IMR-90 (cell line): ENCODE measurements at regions not wholly inside any gene's neighbourhood (a gene's known extent, or its start where the extent isn't known, plus 50 kb on each side); places are given as distances from the start of the nearest gene placed in this dataset.

Experiments used
- ATAC-seq: fragments of 200-7000 bp; cut with Tn5 transposase; 2 replicates; pipeline ENCODE4 v1.9.1; 2020; ENCODE audit warnings: low read depth, mild to moderate bottlenecking, moderate library complexity
- BruUV-seq: library from RNA; stranded (reverse); fragments of 400-500 nt; replicated peaks from 2 replicates; lab custom pipeline; 2021; lab: Mats Ljungman, UMichigan
- CTCF ChIA-PET: fragments of 300-600 bp; formaldehyde crosslinking; extraction: SDS; loops from one replicate; lab custom pipeline; 2021; ENCODE audit warnings: antibody characterized with exemption; lab: Yijun Ruan, JAX
- POLR2A ChIA-PET: fragments of 300-600 bp; sonication (Branson Sonifier 250); formaldehyde crosslinking; loops from one replicate; lab custom pipeline; 2022; ENCODE audit warnings: antibody characterized with exemption; ENCODE audit not compliant: unreplicated experiment; lab: Charles Lee
- DNase-seq: peaks from one replicate; pipeline ENCODE4 v3.0.0; 2013
- H2AFZ ChIP-seq: replicated peaks from 2 replicates; pipeline ENCODE3; 2013; ENCODE audit warnings: low read length, mild to moderate bottlenecking; ENCODE audit not compliant: poor library complexity
- H2AK5ac ChIP-seq: 2 replicates; pipeline ENCODE4 v1.6.1; 2013; ENCODE audit warnings: low read depth, low read length, inconsistent platforms
- H2AK9ac ChIP-seq: replicated peaks from 2 replicates; pipeline ENCODE3; 2013; ENCODE audit warnings: mild to moderate bottlenecking, low read depth, low read length, moderate library complexity; ENCODE audit not compliant: poor library complexity
- H2BK120ac ChIP-seq: 2 replicates; pipeline ENCODE4 v1.6.1; 2013; ENCODE audit warnings: low read depth, low read length, inconsistent platforms
- H2BK15ac ChIP-seq: 3 replicates; pipeline ENCODE4 v1.6.1; 2013; ENCODE audit warnings: low read depth, low read length, inconsistent platforms
- H2BK20ac ChIP-seq: 2 replicates; pipeline ENCODE4 v1.6.1; 2013; ENCODE audit warnings: low read depth, mild to moderate bottlenecking, inconsistent platforms, low read length, moderate library complexity
- H2BK5ac ChIP-seq: 2 replicates; pipeline ENCODE4 v1.6.1; 2013; ENCODE audit warnings: mild to moderate bottlenecking, low read depth, low read length, inconsistent platforms; ENCODE audit not compliant: poor library complexity, severe bottlenecking
- H3K14ac ChIP-seq: replicated peaks from 2 replicates; pipeline ENCODE4 v1.6.1; 2013; ENCODE audit warnings: low read depth, low read length, inconsistent platforms
- H3K18ac ChIP-seq: 2 replicates; pipeline ENCODE4 v1.6.1; 2013; ENCODE audit warnings: low read depth, low read length, control low read depth
- H3K23ac ChIP-seq: 2 replicates; pipeline ENCODE4 v1.6.1; 2013; ENCODE audit warnings: low read depth, low read length, inconsistent platforms
- H3K27ac ChIP-seq: 2 replicates; pipeline ENCODE4 v1.5.1; 2013; ENCODE audit warnings: mild to moderate bottlenecking, control low read depth, low read length; ENCODE audit not compliant: insufficient read depth
- H3K27me3 ChIP-seq: 2 replicates; pipeline ENCODE4 v1.6.1; 2013; ENCODE audit warnings: low read length; ENCODE audit not compliant: control insufficient read depth, insufficient read depth
- H3K36me3 ChIP-seq: 2 replicates; pipeline ENCODE4 v1.6.1; 2013; ENCODE audit warnings: low read length, mixed read lengths; ENCODE audit not compliant: control insufficient read depth, insufficient read depth
- H3K4ac ChIP-seq: 2 replicates; pipeline ENCODE4 v1.6.1; 2013; ENCODE audit warnings: low read depth, low read length, inconsistent platforms
- H3K4me1 ChIP-seq: 2 replicates; pipeline ENCODE4 v1.6.1; 2013; ENCODE audit warnings: low read length, mixed read lengths; ENCODE audit not compliant: control insufficient read depth, insufficient read depth
- H3K4me2 ChIP-seq: 2 replicates; pipeline ENCODE4 v1.6.1; 2013; ENCODE audit warnings: low read depth, mild to moderate bottlenecking, control low read depth, low read length, moderate library complexity
- H3K4me3 ChIP-seq: 2 replicates; pipeline ENCODE4 v1.5.1; 2013; ENCODE audit warnings: low read depth, mild to moderate bottlenecking, control low read depth, low read length, moderate library complexity; ENCODE audit not compliant: insufficient read depth
- H3K56ac ChIP-seq: 2 replicates; pipeline ENCODE4 v1.6.1; 2013; ENCODE audit warnings: low read length, inconsistent platforms; ENCODE audit not compliant: insufficient read depth; ENCODE audit errors: extremely low read depth
- H3K79me1 ChIP-seq, 2 experiments: 2 replicates each; pipeline ENCODE4 v1.6.1; 2013; ENCODE audit warnings: low read length in 2 of 2, inconsistent platforms in 1 of 2, low read depth in 1 of 2
- H3K9ac ChIP-seq: 2 replicates; pipeline ENCODE4 v1.6.1; 2013; ENCODE audit warnings: low read depth, low read length, control low read depth
- H3K9me1 ChIP-seq: 2 replicates; pipeline ENCODE4 v1.6.1; 2013; ENCODE audit warnings: low read length, inconsistent platforms; ENCODE audit not compliant: insufficient read depth
- H3K9me3 ChIP-seq: 2 replicates; pipeline ENCODE4 v1.6.1; 2013; ENCODE audit warnings: low read length; ENCODE audit not compliant: control insufficient read depth, insufficient read depth
- H4K20me1 ChIP-seq: 2 replicates; pipeline ENCODE4 v1.6.1; 2013; ENCODE audit warnings: low read length, inconsistent platforms; ENCODE audit not compliant: insufficient read depth
- H4K5ac ChIP-seq: 2 replicates; pipeline ENCODE4 v1.6.1; 2013; ENCODE audit warnings: mild to moderate bottlenecking, low read depth, low read length, control low read depth
- H4K8ac ChIP-seq, 2 experiments: 2 replicates each; pipeline ENCODE4 v1.6.1; 2013; ENCODE audit warnings: low read depth in 2 of 2, low read length in 2 of 2, control low read depth in 1 of 2, inconsistent platforms in 1 of 2
- H4K91ac ChIP-seq: 2 replicates; pipeline ENCODE4 v1.6.1; 2013; ENCODE audit warnings: low read depth, low read length, inconsistent platforms; ENCODE audit not compliant: insufficient read depth
- BHLHE40 ChIP-seq: fragments of 150-350 bp; IDR thresholded peaks from 2 replicates; pipeline ENCODE4 v1.6.1; 2016; ENCODE audit warnings: mild to moderate bottlenecking, low read depth, low read length
- CEBPB ChIP-seq: IDR thresholded peaks from 2 replicates; pipeline ENCODE4 v1.6.1; 2012; ENCODE audit warnings: low read depth, low read length, improper control_type of control experiment
- CHD1 ChIP-seq: IDR thresholded peaks from 2 replicates; pipeline ENCODE4 v1.6.1; 2012; ENCODE audit warnings: low read depth, low read length, improper control_type of control experiment
- CTCF ChIP-seq: conservative IDR thresholded peaks from 2 replicates; pipeline ENCODE4 v1.5.1; 2012; ENCODE audit warnings: mild to moderate bottlenecking, low read depth, low read length, improper control_type of control experiment
- ELK1 ChIP-seq: fragments of 150-350 bp; IDR thresholded peaks from 2 replicates; pipeline ENCODE4 v1.6.1; 2016; ENCODE audit warnings: low read depth, mild to moderate bottlenecking, low read length, moderate library complexity, borderline replicate concordance
- FOS ChIP-seq: fragments of 150-350 bp; IDR thresholded peaks from 2 replicates; pipeline ENCODE4 v1.6.1; 2016; ENCODE audit warnings: low read depth, low read length
- MAFK ChIP-seq: IDR thresholded peaks from 2 replicates; pipeline ENCODE4 v1.6.1; 2012; ENCODE audit warnings: low read depth, low read length, improper control_type of control experiment
- MAZ ChIP-seq: IDR thresholded peaks from 2 replicates; pipeline ENCODE4 v1.6.1; 2012; ENCODE audit warnings: low read depth, mild to moderate bottlenecking, low read length, improper control_type of control experiment, moderate library complexity, borderline replicate concordance
- NFE2L2 ChIP-seq: fragments of 150-350 bp; IDR thresholded peaks from 2 replicates; pipeline ENCODE4 v1.6.1; 2016; ENCODE audit warnings: low read depth, mild to moderate bottlenecking, low read length
- POLR2A ChIP-seq: IDR thresholded peaks from 2 replicates; pipeline ENCODE4 v1.6.1; 2012; ENCODE audit warnings: mild to moderate bottlenecking, low read depth, low read length
- RCOR1 ChIP-seq: IDR thresholded peaks from 2 replicates; pipeline ENCODE4 v1.6.1; 2012; ENCODE audit warnings: mild to moderate bottlenecking, low read length, improper control_type of control experiment; ENCODE audit not compliant: insufficient replicate concordance
- RFX5 ChIP-seq: IDR thresholded peaks from 2 replicates; pipeline ENCODE4 v1.8.0; 2012; ENCODE audit warnings: low read depth, mild to moderate bottlenecking, low read length, moderate library complexity
- SMC3 ChIP-seq: fragments of 150-350 bp; IDR thresholded peaks from 2 replicates; pipeline ENCODE4 v1.6.1; 2016; ENCODE audit warnings: low read depth, mild to moderate bottlenecking, antibody characterized with exemption, low read length, moderate library complexity
- USF2 ChIP-seq: fragments of 150-350 bp; IDR thresholded peaks from 2 replicates; pipeline ENCODE4 v1.6.1; 2017; ENCODE audit warnings: mild to moderate bottlenecking, antibody characterized with exemption, low read length, low read depth
- WGBS, 2 experiments: methylation state at CpG; one replicate each; pipeline versions ENCODE4 v1.1.5 to v1.1.7; 2013; ENCODE audit warnings: missing lambda C conversion rate in 2 of 2; ENCODE audit not compliant: insufficient read length in 1 of 2; ENCODE audit errors: extremely low coverage in 2 of 2; 5-methylcytosine and 5-hydroxymethylcytosine counted together
- dilution Hi-C: fragments of 300-500 bp; cut with HindIII; formaldehyde crosslinking; loops from one replicate; pipeline ENCODE4 v1.14.3; 2018; ENCODE audit warnings: low sequenced_read_pairs; ENCODE audit not compliant: unreplicated experiment
- in situ Hi-C: fragments of 300-500 bp; cut with MboI; formaldehyde crosslinking; loops from 3 replicates; pipeline ENCODE4 v1.14.3; 2019; ENCODE audit warnings: low sequenced_read_pairs, inconsistent platforms, mixed read lengths
- intact Hi-C: fragments of 100-400 bp; cut with micrococcal nuclease; formaldehyde crosslinking; loops from 2 replicates; pipeline ENCODE4 v1.10.0; 2022

DNA sequence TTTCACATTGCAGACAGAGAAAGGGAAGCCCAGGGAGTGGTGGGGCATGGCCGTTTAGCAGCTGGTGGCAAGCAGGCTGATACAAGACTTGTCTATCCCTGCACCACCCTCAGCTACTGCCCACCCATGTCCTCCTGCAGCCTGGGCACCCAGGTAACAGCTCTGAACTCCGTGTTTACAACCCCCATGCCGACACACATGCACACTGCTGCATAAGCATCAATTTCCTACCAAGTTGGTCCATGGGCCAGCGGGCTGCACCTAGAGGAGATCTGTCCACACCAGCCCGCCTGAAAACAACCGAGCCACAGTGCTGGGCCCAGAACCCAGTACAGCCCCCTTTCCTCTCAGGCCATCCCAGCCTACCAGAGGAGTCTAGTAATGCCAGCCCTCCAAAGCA is 75.9 kb upstream of the C14orf180 start:
- Histone ChIP-seq H3K9ac (no peak overlapping the region), H2BK20ac (no peak overlapping the region)
- dilution Hi-C loops: no loop called here

More for the DNA sequence above, 75.9 kb upstream of the C14orf180 start:
- Histone ChIP-seq H2BK120ac (no peak overlapping the region), H3K18ac (no peak overlapping the region), H2BK5ac (no peak overlapping the region), H2AK9ac (no peak overlapping the region), H3K23ac (no peak overlapping the region), H3K27ac (no peak overlapping the region), H3K14ac (no peak overlapping the region), H3K27me3 (no peaks in the 10 kb centered on the region), H3K4ac (no peak overlapping the region), H4K20me1 (no peaks in the 10 kb centered on the region), H2AFZ (peak overlapping the region; percentile 58), H2BK15ac (no peak overlapping the region), H2AK5ac (no peak overlapping the region), H4K8ac (no peak overlapping the region), H3K56ac (no peak overlapping the region), H3K4me1 (no peaks in the 10 kb centered on the region), H4K91ac (no peak overlapping the region), H3K9me1 (no peaks in the 10 kb centered on the region), H4K5ac (no peak overlapping the region), H3K9me3 (peaks cover 10% of the 10 kb centered on the region), H3K4me2 (no peak overlapping the region), H3K4me3 (no peak overlapping the region), H3K79me1 (no peaks in the 10 kb centered on the region), H3K36me3 (no peaks in the 10 kb centered on the region)
- BruUV-seq: no TSS peak
- CTCF ChIA-PET: no interaction called here
- in situ Hi-C loops (no loop called here), intact Hi-C loops (no loop called here)
- 10% methylated on average over 3 of the region's 6 CpGs; no CpG with 5 or more reads in 1 of the 2 experiments for WGBS, 2 experiments
- no peak for ATAC-seq
- TF ChIP-seq MAFK: no peak
- TF ChIP-seq RFX5: no peak
- no peak for TF ChIP-seq POLR2A
- no peak for TF ChIP-seq MAZ
- TF ChIP-seq SMC3: no peak
- no peak for TF ChIP-seq ELK1
- no peak for TF ChIP-seq BHLHE40
- TF ChIP-seq FOS: no peak
- TF ChIP-seq USF2: no peak
- TF ChIP-seq CTCF: no peak
- TF ChIP-seq CHD1: no peak
- TF ChIP-seq CEBPB: no peak
- TF ChIP-seq RCOR1: no peak
- no peak for TF ChIP-seq NFE2L2
- POLR2A ChIA-PET: no interaction called here
- no peak for DNase-seq
